ENCODE measurements at regions not wholly inside any gene's neighbourhood (a gene's known extent, or its start where the extent isn't known, plus 50 kb on each side); places are given as distances from the start of the nearest gene placed in this dataset.

- no peaks in the 10 kb centered on the region for H3K27me3 ChIP-seq (ENCODE audit: control insufficient read depth, insufficient read depth, low read length, poor library complexity, severe bottlenecking)
- H3K4me3 ChIP-seq (ENCODE audit: insufficient read depth, low read depth, low read length) = no peak overlapping the region
- WGBS, 2 experiments = no CpG with 5 or more reads among the region's 1 CpG
- H3K36me3 ChIP-seq (ENCODE audit: control insufficient read depth, insufficient read depth, low read length) = no peaks in the 10 kb centered on the region
- H3K27ac ChIP-seq (ENCODE audit: insufficient read depth, low read depth, low read length, poor library complexity, severe bottlenecking) = no peak overlapping the region
- no peaks in the 10 kb centered on the region for H3K9me3 ChIP-seq (ENCODE audit: control insufficient read depth, low read length)
- H3K4me1 ChIP-seq (ENCODE audit: control insufficient read depth, insufficient read depth, low read length) = no peaks in the 10 kb centered on the region
These were observed 383.3 kb downstream of the RFC3 start for GRCh38 chr13:34201050-34201913.

GRCh38 chr13:34207334-34207733 lies 389.4 kb downstream of the RFC3 start:
- Histone ChIP-seq H3K27ac (ENCODE audit: insufficient read depth, low read depth, low read length, poor library complexity, severe bottlenecking) (no peak overlapping the region), H3K4me1 (ENCODE audit: control insufficient read depth, insufficient read depth, low read length) (no peaks in the 10 kb centered on the region), H3K9me3 (ENCODE audit: control insufficient read depth, low read length) (no peaks in the 10 kb centered on the region), H3K36me3 (ENCODE audit: control insufficient read depth, insufficient read depth, low read length) (no peaks in the 10 kb centered on the region), H3K4me3 (ENCODE audit: insufficient read depth, low read depth, low read length) (no peak overlapping the region), H3K27me3 (ENCODE audit: control insufficient read depth, insufficient read depth, low read length, poor library complexity, severe bottlenecking) (no peaks in the 10 kb centered on the region)
- 73 to 90% methylated on average over 2 to 3 of the region's 4 CpGs for WGBS, 2 experiments

- Histone ChIP-seq H3K27ac (ENCODE audit: insufficient read depth, low read depth, low read length, poor library complexity, severe bottlenecking) (no peak overlapping the region), H3K4me3 (ENCODE audit: insufficient read depth, low read depth, low read length) (no peak overlapping the region), H3K9me3 (ENCODE audit: control insufficient read depth, low read length) (no peaks in the 10 kb centered on the region), H3K36me3 (ENCODE audit: control insufficient read depth, insufficient read depth, low read length) (no peaks in the 10 kb centered on the region), H3K27me3 (ENCODE audit: control insufficient read depth, insufficient read depth, low read length, poor library complexity, severe bottlenecking) (no peaks in the 10 kb centered on the region), H3K4me1 (ENCODE audit: control insufficient read depth, insufficient read depth, low read length) (no peaks in the 10 kb centered on the region)
- WGBS, 2 experiments = 83 to 95% methylated on average over 3 of the region's 4 CpGs
These were observed 389.9 kb downstream of the RFC3 start for GRCh38 chr13:34207872-34208271.

GRCh38 chr13:34208336-34208735 lies 390.4 kb downstream of the RFC3 start:
- Histone ChIP-seq H3K4me1 (ENCODE audit: control insufficient read depth, insufficient read depth, low read length) (no peaks in the 10 kb centered on the region), H3K27ac (ENCODE audit: insufficient read depth, low read depth, low read length, poor library complexity, severe bottlenecking) (no peak overlapping the region), H3K36me3 (ENCODE audit: control insufficient read depth, insufficient read depth, low read length) (no peaks in the 10 kb centered on the region), H3K27me3 (ENCODE audit: control insufficient read depth, insufficient read depth, low read length, poor library complexity, severe bottlenecking) (no peaks in the 10 kb centered on the region), H3K4me3 (ENCODE audit: insufficient read depth, low read depth, low read length) (no peak overlapping the region), H3K9me3 (ENCODE audit: control insufficient read depth, low read length) (no peaks in the 10 kb centered on the region)
- WGBS, 2 experiments = 84 to 95% methylated on average over 1 of the region's 1 CpG

- H3K4me1 ChIP-seq (ENCODE audit: control insufficient read depth, insufficient read depth, low read length) = no peaks in the 10 kb centered on the region
- no peak overlapping the region for H3K27ac ChIP-seq (ENCODE audit: insufficient read depth, low read depth, low read length, poor library complexity, severe bottlenecking)
- no peak overlapping the region for H3K4me3 ChIP-seq (ENCODE audit: insufficient read depth, low read depth, low read length)
- 100% methylated on average over 1 of the region's 1 CpG; no CpG with 5 or more reads in 1 of the 2 experiments for WGBS, 2 experiments
- no peaks in the 10 kb centered on the region for H3K36me3 ChIP-seq (ENCODE audit: control insufficient read depth, insufficient read depth, low read length)
- H3K27me3 ChIP-seq (ENCODE audit: control insufficient read depth, insufficient read depth, low read length, poor library complexity, severe bottlenecking) = no peaks in the 10 kb centered on the region
- H3K9me3 ChIP-seq (ENCODE audit: control insufficient read depth, low read length) = no peaks in the 10 kb centered on the region
These were observed 392.4 kb downstream of the RFC3 start for GRCh38 chr13:34210341-34210740.

GRCh38 chr13:34214686-34215085 lies 396.7 kb downstream of the RFC3 start:
- Histone ChIP-seq H3K4me1 (ENCODE audit: control insufficient read depth, insufficient read depth, low read length) (no peaks in the 10 kb centered on the region), H3K27ac (ENCODE audit: insufficient read depth, low read depth, low read length, poor library complexity, severe bottlenecking) (no peak overlapping the region), H3K9me3 (ENCODE audit: control insufficient read depth, low read length) (no peaks in the 10 kb centered on the region), H3K36me3 (ENCODE audit: control insufficient read depth, insufficient read depth, low read length) (no peaks in the 10 kb centered on the region), H3K27me3 (ENCODE audit: control insufficient read depth, insufficient read depth, low read length, poor library complexity, severe bottlenecking) (no peaks in the 10 kb centered on the region), H3K4me3 (ENCODE audit: insufficient read depth, low read depth, low read length) (no peak overlapping the region)
- WGBS, 2 experiments = 93 to 95% methylated on average over 2 of the region's 2 CpGs

GRCh38 chr13:34216256-34216655 lies 398.3 kb downstream of the RFC3 start:
- H3K27me3 ChIP-seq (ENCODE audit: control insufficient read depth, insufficient read depth, low read length, poor library complexity, severe bottlenecking) = no peaks in the 10 kb centered on the region
- H3K4me3 ChIP-seq (ENCODE audit: insufficient read depth, low read depth, low read length) = no peak overlapping the region
- no peaks in the 10 kb centered on the region for H3K4me1 ChIP-seq (ENCODE audit: control insufficient read depth, insufficient read depth, low read length)
- no peaks in the 10 kb centered on the region for H3K36me3 ChIP-seq (ENCODE audit: control insufficient read depth, insufficient read depth, low read length)
- WGBS, 2 experiments = 100% methylated on average over 4 of the region's 4 CpGs
- H3K9me3 ChIP-seq (ENCODE audit: control insufficient read depth, low read length) = no peaks in the 10 kb centered on the region
- no peak overlapping the region for H3K27ac ChIP-seq (ENCODE audit: insufficient read depth, low read depth, low read length, poor library complexity, severe bottlenecking)

GRCh38 chr13:34217343-34218025 lies 399.5 kb downstream of the RFC3 start:
- WGBS, 2 experiments = 91 to 98% methylated on average over 10 to 12 of the region's 12 CpGs
- no peaks in the 10 kb centered on the region for H3K4me1 ChIP-seq (ENCODE audit: control insufficient read depth, insufficient read depth, low read length)

GRCh38 chr13:34223984-34224383 lies 406.0 kb downstream of the RFC3 start:
- no peak overlapping the region for H3K27ac ChIP-seq (ENCODE audit: insufficient read depth, low read depth, low read length, poor library complexity, severe bottlenecking)
- H3K27me3 ChIP-seq (ENCODE audit: control insufficient read depth, insufficient read depth, low read length, poor library complexity, severe bottlenecking) = no peaks in the 10 kb centered on the region
- no peak overlapping the region for H3K4me3 ChIP-seq (ENCODE audit: insufficient read depth, low read depth, low read length)
- no peaks in the 10 kb centered on the region for H3K9me3 ChIP-seq (ENCODE audit: control insufficient read depth, low read length)
- no peaks in the 10 kb centered on the region for H3K4me1 ChIP-seq (ENCODE audit: control insufficient read depth, insufficient read depth, low read length)
- 91 to 94% methylated on average over 2 of the region's 2 CpGs for WGBS, 2 experiments
- H3K36me3 ChIP-seq (ENCODE audit: control insufficient read depth, insufficient read depth, low read length) = no peaks in the 10 kb centered on the region

More at GRCh38 chr13:34217343-34218025, 399.5 kb downstream of the RFC3 start:
- Histone ChIP-seq H3K4me3 (ENCODE audit: insufficient read depth, low read depth, low read length) (no peak overlapping the region), H3K27me3 (ENCODE audit: control insufficient read depth, insufficient read depth, low read length, poor library complexity, severe bottlenecking) (no peaks in the 10 kb centered on the region), H3K9me3 (ENCODE audit: control insufficient read depth, low read length) (no peaks in the 10 kb centered on the region), H3K36me3 (ENCODE audit: control insufficient read depth, insufficient read depth, low read length) (no peaks in the 10 kb centered on the region), H3K27ac (ENCODE audit: insufficient read depth, low read depth, low read length, poor library complexity, severe bottlenecking) (no peak overlapping the region)

- H3K4me1 ChIP-seq (ENCODE audit: control insufficient read depth, insufficient read depth, low read length) = no peaks in the 10 kb centered on the region
- no peaks in the 10 kb centered on the region for H3K36me3 ChIP-seq (ENCODE audit: control insufficient read depth, insufficient read depth, low read length)
- 95 to 96% methylated on average over 10 of the region's 10 CpGs for whole genome bisulfite sequencing, 2 experiments
- H3K27me3 ChIP-seq (ENCODE audit: control insufficient read depth, insufficient read depth, low read length, poor library complexity, severe bottlenecking) = no peaks in the 10 kb centered on the region
- no peak overlapping the region for H3K27ac ChIP-seq (ENCODE audit: insufficient read depth, low read depth, low read length, poor library complexity, severe bottlenecking)
- no peak overlapping the region for H3K4me3 ChIP-seq (ENCODE audit: insufficient read depth, low read depth, low read length)
- no peaks in the 10 kb centered on the region for H3K9me3 ChIP-seq (ENCODE audit: control insufficient read depth, low read length)
These were observed 406.9 kb downstream of the RFC3 start for GRCh38 chr13:34224877-34225276.

Data from ectodermal cell (in vitro differentiated cells).